ENCODE measurements at regions not wholly inside any gene's neighbourhood (a gene's known extent, or its start where the extent isn't known, plus 50 kb on each side); places are given as distances from the start of the nearest gene placed in this dataset.
"Not testable (repeated sequence)": the region's sequence is repeated elsewhere in the genome, so short reads cannot be mapped to it uniquely, and the experiment has no call there.

- TF ChIP-seq POLR2A, POLR2AphosphoS5 (IDR thresholded peaks at IDR 0.05): not testable (repeated sequence)
Observed at GRCh38 chr22:16446755-16447440, 145.7 kb downstream of the CCT8L2 start.

Measured in prostate gland (tissue), 1 donor.